SKM-1 treated with dmso at 0.1 percent for 144 hours (cell line): ENCODE measurements at regions not wholly inside any gene's neighbourhood (a gene's known extent, or its start where the extent isn't known, plus 50 kb on each side); places are given as distances from the start of the nearest gene placed in this dataset.
"Not testable (repeated sequence)": the region's sequence is repeated elsewhere in the genome, so short reads cannot be mapped to it uniquely, and the experiment has no call there.

Source experiments
- DNase-seq: peaks from one replicate; lab custom pipeline; 2025; ENCODE audit not compliant: unreplicated experiment; lab: John Stamatoyannopoulos, UW

DNA sequence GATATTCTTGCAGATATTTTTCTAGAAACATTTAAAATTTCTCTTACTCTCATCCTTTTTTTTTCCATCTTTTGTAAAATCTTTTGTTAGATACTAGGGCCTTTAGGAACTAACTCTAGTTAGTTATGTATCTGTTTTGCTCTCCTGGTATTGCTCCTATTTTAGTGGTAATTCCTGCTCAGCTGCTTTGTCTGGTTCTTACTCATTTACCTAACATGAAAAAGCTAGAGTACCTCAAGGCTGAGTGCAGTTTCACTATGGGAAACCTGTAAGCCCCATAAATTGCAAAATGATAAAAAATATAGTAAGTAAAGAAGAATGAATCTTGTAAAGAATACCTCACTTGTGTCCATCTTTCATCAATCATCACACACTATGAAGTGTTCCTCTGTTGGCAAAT, 1602.0 kb downstream of the GRIK2 start:
- no peak for DNase-seq

DNA sequence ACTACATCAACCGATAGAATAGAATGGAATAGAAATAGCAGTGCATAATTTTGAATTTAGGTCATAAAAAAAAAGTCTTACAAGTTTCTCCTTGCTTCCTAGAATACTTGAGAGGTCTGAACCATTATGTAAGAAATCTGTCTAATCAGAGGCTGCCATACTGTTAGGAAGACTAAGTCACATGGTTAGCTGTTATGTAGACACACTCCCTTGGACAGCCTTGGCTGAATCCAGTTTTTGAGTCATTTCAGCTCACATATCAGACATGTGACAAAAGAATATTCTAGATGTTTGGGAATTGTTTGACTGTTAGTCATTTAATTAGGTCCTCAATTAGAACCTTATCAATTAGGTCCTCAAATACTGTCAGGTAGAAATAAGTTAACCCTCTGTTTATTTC, 1601.4 kb downstream of the GRIK2 start:
- DNase-seq = no peak

DNA sequence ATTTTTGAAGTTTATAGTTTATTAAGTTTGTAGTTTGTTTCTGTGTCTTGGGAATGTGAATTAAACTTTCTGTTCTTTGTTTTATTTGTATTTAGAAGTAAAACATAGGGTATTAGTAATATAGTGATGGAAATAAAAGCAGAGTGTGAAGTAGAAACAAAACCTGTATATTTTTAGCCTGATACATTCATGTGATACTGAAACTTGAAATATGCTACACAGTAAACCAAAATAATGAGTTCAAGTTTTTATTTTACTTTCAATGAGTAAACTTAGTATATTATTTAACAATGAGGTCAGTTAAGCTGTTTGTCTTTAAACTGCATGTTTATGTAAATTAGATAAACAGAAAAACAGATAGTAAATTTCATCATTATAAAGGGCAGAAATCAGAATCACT, 1592.6 kb downstream of the GRIK2 start:
- no peak for DNase-seq

DNA sequence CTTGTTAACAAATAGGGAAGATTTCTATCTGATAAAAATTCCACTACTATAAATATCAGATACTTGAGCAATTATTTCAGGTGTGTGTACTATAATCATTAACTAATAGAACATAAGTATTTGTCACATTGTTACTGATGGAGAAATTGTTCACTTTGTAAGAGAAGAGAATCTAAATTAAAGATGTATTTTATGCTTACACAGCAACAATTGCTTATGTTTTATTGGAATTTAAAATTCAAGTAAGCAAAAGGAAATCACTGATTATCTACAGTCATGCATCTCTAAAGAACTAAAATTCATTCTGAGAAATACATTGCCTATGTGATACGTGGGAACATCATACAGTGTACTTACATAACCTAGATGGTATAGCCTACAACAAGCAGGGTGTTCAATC, 1590.8 kb downstream of the GRIK2 start:
- no peak for DNase-seq

DNA sequence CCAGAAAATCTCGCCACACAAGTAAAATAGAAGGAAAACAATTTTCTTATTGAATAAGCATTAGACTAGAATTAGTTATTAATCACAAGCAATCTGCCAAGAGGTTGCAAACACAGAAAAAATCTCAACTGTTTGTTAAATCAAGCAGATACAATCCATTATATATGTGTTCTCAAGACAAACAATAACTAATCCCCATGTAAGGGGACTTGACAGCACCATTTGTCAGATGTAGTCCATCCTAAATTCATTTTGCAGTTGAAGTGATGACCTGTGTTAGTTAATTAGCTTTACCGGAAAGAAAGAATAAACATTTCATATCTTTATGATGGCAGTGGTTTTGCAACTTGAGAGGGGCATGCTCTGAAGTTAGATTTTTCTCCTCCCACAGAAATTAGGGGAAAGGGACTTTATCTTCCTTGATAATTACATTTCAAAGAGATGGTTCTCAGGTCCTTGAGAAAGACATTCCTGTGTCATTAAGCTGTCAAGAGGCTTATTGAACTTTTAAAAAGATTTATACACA, 1588.0 kb downstream of the GRIK2 start:
- no peak for DNase-seq

DNA sequence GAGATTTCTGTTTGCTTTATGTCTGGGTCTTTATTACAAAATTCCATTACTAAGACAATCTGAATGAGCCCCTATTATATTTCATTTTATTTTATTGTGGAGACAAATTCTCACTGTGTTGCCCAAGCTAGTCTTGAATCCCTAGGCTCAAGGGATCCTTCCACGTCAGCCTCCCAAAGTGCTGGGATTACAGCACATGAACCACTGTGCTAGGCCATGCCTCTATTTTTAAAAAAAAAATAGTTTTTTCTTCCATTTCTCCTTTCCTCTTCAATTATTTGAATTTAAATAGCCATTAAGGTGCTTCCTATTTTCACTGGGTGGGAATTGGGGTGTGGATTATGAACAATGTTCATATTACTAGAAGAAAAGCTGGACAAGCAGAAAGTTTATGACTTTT, 1587.4 kb downstream of the GRIK2 start:
- no peak for DNase-seq

DNA sequence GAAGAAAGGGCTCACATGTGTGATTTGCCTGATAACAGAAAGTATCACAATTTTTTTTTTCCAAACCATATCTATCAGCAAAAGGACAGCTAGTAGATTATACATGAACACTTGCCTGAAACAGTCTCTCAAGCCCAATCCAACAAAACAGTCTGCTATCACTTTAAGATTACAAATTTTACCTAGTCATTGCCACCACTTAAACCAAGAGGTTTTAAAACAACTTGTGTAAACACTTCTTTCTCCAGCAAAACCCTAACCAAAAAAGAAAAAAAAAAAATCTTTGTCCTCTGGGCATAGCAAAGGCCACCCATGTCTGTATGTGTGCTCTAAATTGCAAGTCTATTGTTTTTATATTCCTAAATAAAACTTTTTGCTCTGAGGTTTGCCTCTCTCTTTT, 1568.4 kb downstream of the GRIK2 start:
- no peak for DNase-seq

DNA sequence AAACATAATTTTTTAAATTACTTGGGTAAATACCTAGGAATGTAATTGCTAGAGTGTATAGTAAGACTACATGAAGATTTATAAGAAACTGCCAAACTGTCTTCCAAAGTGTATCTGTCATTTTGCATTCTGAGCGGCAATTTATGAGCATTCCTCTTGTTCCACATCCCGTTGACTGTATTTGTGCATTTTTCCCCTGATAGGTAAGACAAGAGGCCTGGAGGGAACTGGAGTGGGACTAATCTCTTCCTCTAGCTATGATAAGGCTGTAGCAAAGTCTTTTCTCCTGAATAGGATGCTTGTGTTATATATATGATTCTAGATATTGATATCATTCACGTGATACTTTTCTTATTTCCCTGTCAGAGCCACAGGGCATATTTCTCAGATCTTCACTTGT, 1557.5 kb downstream of the GRIK2 start:
- DNase-seq = no peak

DNA sequence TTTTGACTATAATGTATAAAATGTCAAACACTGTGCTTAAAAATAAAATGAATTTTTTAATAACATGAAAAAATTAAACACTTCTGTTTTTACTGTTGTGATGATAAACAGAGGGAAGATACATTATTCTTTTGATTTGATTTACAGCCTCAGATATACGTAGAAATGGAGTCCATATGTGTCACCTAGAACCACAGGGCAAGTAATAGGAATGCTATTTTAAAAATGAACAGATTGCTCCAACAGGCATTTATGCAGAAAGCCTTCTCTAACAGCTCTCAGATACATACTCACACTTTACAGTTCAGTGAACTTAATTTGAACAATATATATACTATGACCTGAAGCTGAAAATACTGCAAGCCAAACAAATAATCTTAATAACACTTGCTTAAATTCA, 1551.0 kb downstream of the GRIK2 start:
- DNase-seq = no peak

DNA sequence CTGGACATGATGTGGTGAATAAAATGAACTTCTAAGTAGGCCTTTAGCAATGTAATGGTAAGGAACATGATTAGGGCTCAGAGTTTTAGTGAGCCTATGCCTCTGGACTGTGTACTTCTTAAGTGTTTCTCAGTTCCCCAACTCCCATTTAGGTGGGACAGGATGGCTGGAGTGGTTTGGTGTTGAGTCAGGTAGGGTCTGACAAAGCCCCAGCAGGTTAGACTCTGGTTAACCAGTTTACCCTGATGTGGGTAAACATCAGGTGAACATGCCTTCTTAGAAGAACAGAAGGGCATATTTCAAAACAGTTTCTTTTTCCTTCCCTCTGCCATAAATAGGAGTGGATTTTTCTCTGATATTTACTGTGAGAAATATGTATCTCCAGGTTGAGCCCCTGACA, 1548.7 kb downstream of the GRIK2 start:
- no peak for DNase-seq

DNA sequence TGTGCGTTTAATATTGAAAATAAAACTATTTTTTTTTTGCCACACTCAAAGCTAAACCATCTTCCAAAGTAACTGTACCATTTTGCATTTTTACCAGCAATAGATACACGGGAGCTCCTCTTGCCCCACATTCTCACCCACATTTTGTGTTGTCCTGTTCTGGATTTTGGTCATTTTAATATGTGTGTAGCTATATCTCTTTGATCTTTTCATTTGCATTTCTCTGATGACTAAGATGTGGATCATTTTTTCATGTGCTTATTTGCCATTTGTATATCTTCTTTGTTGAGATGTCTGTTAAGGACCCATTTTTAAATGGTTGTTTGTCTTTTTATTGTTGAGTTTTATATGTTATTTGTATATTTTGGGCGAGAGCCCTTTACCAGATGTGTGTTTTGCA, 1543.5 kb downstream of the GRIK2 start:
- no peak for DNase-seq

DNA sequence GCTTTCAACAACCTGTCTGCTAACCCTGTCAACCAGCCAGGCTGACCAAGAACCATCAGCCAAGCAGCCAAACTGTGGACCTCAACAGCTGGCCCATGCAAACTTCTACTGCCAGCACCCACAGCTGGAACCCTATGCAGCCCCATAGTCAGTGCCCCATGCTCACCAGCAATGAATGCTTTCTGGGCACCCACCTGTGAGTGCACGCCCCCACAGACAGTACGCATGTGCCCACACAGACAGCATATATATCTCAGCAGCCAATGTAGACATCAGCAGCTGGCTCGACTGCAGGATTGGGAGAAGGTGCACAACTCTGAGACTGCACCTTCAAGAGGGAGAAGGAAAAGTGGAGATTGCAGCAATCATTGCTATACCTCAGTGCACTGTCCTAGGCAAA, 1534.6 kb downstream of the GRIK2 start:
- DNase-seq = no peak

DNA sequence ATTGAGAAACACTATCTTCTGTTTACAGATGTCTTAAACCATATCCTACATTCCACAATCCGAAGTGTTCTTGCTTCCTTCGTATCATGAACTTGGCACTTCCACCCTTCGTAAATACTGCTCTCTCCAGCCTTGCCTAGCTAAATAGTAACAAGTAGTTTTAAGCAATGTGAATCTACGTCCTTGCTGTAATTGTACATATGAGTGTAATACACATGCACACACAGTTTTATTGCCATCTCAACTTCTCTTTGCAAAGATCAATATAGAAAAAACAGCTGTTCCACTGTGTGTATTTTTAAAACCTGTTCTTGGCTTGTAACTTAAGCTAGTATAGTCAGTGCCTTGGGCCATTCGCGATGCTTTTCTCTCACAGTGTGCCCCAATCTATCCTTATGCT, 1524.7 kb downstream of the GRIK2 start:
- no peak for DNase-seq

DNA sequence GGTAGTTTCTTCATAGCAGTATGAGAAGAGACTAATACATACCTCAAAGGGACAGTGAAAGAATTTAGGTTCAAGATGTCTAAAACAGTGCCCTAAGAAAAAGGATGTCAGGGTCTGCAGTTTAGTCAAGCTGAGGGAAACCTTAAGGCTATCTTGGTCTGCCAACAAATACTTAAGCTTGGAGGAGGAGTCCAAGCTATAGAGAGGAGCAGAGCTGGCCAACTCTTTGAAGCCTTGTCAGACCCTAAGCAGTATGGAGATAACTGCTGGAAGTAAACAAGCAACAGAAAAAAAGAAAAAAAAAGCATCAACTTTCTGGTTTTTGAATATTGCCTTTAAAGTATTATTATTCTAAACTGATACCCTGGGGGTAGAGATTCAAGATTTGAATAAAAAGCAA, 1518.1 kb downstream of the GRIK2 start:
- no peak for DNase-seq

DNA sequence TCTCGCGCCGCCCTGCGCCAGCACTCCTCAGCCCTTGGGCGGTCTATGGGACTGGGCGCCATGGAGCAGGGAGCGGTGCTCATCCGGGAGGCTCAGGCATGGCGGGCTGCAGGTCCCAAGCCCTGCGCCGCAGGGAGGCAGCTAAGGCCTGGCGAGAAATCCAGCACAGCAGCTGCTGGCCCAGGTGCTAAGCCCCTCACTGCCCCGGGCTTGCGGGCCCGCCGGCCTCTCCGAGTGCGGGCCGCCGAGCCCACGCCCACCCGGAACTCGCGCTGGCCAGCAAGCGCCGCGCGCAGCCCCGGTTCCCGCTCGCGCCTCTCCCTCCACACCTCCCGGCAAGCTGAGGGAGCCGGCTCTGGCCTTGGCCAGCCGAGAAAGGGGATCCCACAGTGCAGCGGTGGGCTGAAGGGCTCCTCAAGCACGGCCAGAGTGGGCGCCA, 1517.2 kb downstream of the GRIK2 start:
- DNase-seq = not testable (repeated sequence)

DNA sequence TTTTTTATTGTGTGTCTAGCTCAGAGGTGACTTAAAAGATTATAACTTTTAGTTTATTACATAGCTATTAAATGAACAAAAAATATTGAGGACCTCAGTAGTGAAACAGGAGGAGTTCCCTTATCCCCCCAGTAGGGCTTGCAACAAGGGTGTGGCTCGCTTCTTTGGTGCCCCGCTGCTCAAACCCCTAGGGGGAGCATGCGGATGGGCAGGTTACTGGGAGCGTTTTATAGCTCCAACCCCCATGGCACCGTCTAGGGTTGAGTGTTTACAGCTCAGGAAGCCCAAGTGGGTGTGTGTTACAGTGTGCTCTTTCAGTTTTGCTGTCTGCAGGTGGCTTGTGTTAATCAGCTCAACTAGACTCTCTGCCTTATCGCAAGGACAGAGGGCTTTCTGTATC, 1513.7 kb downstream of the GRIK2 start:
- no peak for DNase-seq

DNA sequence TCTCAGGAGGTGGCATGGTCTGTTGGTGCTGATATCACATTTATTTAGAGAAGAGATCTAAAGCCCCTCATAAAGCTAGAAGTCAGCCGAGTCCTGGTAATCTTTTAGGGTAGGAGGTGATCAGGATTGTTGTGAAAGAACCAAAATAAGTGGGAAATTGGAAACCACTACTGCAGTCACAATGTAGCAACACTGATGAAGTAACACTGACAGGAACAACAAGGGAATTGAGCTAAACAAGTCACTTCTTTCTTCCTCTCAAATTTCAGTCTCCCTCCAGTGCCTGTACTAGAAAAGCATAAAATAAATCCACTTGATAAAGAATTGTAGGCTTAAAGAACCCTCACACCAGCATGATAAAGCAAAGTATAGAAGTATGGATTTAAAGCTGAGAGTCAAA, 1509.0 kb downstream of the GRIK2 start:
- DNase-seq = peak; percentile 74

DNA sequence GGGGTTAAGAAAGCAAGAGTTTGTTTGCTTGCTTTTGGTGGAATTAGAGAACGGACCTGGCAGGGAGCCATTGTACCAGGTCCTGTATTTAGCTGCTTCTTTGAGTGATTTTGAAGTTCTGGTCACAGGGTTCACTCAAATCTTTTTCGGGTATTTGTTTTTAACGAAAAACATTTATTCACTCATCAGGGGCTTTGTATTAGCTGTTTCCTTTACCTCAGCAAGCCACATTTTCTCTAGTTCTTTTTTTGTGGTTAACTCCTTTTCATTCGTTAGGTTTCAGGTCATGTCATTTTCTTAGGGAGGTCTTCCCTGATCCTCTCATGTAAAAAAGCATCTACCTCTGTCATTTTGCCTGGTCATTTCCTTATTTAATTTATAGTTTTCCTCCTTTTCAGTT, 1502.2 kb downstream of the GRIK2 start:
- no peak for DNase-seq

DNA sequence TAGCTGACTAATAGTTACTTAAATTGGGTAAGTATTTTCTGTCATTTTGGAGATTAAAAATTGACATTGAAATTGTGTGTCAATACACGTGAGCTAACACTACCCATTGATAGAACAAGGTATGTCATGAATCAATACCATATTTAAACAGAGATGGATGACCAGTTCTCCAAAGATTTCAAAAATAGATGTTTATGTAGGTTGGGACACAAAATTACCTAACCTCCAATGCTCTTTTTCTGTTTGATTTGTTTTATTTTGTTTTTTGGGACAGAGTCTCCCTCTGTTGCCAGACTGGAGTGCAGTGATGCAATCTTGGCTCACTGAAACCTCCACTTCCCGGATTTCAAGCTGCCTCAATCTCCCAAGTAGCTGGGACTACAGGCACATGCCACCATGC, 1491.7 kb downstream of the GRIK2 start:
- DNase-seq = no peak

DNA sequence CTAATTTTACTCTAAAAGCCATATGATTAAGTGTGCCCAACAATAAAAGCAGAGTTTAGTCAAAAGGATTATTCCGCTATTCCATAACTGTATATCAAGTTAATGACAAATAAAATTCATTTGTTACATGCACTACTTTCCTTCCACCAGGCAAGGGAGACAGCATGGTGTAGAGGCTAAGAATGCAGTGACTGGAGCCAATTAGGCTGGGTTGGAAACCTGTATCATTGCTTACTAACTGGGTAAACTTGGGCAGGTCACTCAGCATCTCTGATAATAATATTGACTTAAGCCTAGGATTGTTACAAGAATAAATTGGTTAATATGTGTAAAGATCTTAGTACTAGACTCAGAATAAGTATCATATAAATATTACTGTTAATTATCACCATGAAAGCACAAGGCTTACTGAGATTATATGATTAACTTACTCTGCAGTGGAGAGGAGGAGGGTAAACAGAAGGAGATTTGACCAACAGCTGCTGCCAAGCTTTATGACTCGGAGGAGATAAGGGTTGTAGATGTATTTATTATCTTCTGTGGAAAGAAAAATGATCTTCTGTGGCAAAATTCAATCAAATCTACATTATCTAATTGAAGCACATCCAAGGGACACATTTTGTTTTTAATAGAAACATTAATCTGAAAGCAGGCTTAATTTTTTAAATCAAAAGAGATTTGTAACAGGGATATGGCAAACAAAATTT, 1459.9 kb downstream of the GRIK2 start:
- no peak for DNase-seq

DNA sequence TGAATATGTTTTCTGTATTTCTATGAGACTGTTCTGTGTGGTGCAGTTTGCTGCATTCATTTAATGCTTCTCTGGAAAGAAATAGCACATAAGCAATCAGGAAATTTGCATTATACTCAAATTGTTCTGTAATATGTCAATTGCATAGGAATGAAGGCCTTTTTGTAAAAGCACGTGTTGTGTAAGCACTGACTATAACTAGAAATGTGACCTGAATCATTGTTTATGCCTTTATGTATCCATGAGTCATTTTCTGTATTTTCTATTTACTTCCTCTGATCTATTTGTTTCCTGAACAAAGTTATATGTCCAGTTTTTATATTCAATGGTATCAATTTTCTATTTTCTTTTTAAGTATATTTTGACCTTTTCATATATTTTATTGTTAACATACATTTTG, 1455.3 kb downstream of the GRIK2 start:
- no peak for DNase-seq

DNA sequence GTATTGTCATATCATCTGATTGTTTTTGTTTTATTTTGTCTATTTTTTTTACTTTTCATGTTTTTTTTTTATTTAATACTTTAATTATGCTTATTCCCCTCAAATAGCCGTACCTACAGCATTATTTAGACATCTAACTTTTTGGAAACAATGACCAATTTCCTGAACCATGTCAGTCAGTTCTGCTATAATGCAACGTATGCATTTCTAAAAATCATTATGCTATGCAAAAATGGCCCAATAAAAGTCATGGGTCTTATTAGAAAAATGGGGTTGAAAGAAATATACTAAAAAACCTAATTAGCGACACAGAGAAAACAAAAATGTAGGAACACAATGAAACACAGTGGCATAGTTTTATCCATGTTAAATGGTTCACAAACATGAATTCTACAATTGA, 1454.7 kb downstream of the GRIK2 start:
- no peak for DNase-seq

DNA sequence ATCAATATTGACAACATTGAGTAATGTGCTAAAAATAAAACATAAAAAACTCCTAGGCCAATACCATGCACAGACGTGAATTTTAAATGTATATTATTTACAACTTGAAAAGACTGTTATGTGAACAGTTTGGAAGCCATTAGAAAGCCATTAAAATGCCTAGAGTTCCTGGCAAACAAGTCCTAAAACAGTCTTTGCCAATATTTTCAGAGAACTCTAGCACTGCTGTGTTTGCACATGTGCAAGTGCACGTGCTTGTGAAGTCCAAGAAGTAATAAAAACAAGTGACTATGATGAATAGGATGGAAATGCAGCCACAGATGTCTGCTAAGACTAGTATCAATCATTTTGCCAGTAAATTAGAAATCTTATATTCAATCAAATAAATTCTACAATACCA, 1447.6 kb downstream of the GRIK2 start:
- no peak for DNase-seq
